Activated CD8-positive, alpha-beta memory T cell treated with anti-CD3 and anti-CD28 coated beads for 4 hours (primary cell): ENCODE measurements at regions not wholly inside any gene's neighbourhood (a gene's known extent, or its start where the extent isn't known, plus 50 kb on each side); places are given as distances from the start of the nearest gene placed in this dataset.

Experiments
- DNase-seq, 2 donors: peaks; one replicate each; pipeline ENCODE4 v3.0.0-alpha.2; 2020; ENCODE audit warnings: low read depth in 2 of 2

- DNase-seq, result no peak
Observed at GRCh38 chr14:65877166-65877565, 464.6 kb downstream of the FUT8 start.

GRCh38 chr14:65877624-65878023 lies 465.1 kb downstream of the FUT8 start:
- no peak for DNase-seq

- DNase-seq, result no peak
Observed at GRCh38 chr14:65878586-65878985, 466.1 kb downstream of the FUT8 start.

GRCh38 chr14:65879248-65880009 lies 466.9 kb downstream of the FUT8 start:
- DNase-seq, result no peak

GRCh38 chr14:65880507-65880906 lies 468.0 kb downstream of the FUT8 start:
- no peak for DNase-seq

GRCh38 chr14:65881642-65882041 lies 469.1 kb downstream of the FUT8 start:
- no peak for DNase-seq

GRCh38 chr14:65888677-65889076 lies 476.1 kb downstream of the FUT8 start:
- DNase-seq, result no peak

GRCh38 chr14:65892315-65892714 lies 479.8 kb downstream of the FUT8 start:
- no peak for DNase-seq

- no peak for DNase-seq
Observed at GRCh38 chr14:65900164-65900563, 487.6 kb downstream of the FUT8 start.

GRCh38 chr14:65901595-65901994 lies 489.1 kb downstream of the FUT8 start:
- no peak for DNase-seq

- no peak for DNase-seq
Observed at GRCh38 chr14:65904988-65905387, 492.5 kb downstream of the FUT8 start.

GRCh38 chr14:65906344-65906743 lies 493.8 kb downstream of the FUT8 start:
- no peak for DNase-seq

GRCh38 chr14:65906948-65907347 lies 494.4 kb downstream of the FUT8 start:
- no peak for DNase-seq

- no peak for DNase-seq
Observed at GRCh38 chr14:65910108-65910786, 497.7 kb downstream of the FUT8 start.

- DNase-seq, result no peak
Observed at GRCh38 chr14:65915125-65915524, 502.6 kb downstream of the FUT8 start.

GRCh38 chr14:65916055-65916454 lies 503.5 kb downstream of the FUT8 start:
- no peak for DNase-seq

GRCh38 chr14:65920996-65921395 lies 508.5 kb downstream of the FUT8 start:
- DNase-seq, result no peak

GRCh38 chr14:65922142-65922541 lies 509.6 kb downstream of the FUT8 start:
- no peak for DNase-seq

GRCh38 chr14:65926504-65926903 lies 514.0 kb downstream of the FUT8 start:
- DNase-seq, result no peak

GRCh38 chr14:65926935-65927700 lies 514.6 kb downstream of the FUT8 start:
- DNase-seq, result no peak

- peak; percentile 8 to 59 for DNase-seq
Observed at GRCh38 chr14:65927931-65928356, 515.4 kb downstream of the FUT8 start.

GRCh38 chr14:65928995-65929394 lies 516.5 kb downstream of the FUT8 start:
- DNase-seq, result no peak
